HG02884 (cell line): ENCODE measurements at regions not wholly inside any gene's neighbourhood (a gene's known extent, or its start where the extent isn't known, plus 50 kb on each side); places are given as distances from the start of the nearest gene placed in this dataset.

ENCODE experiments used
- ATAC-seq: cut with Tn5 transposase; IDR thresholded peaks from one replicate; pipeline ENCODE4 v1.9.1; 2021; ENCODE audit warnings: mild to moderate bottlenecking, moderate library complexity; ENCODE audit not compliant: unreplicated experiment

- ATAC-seq, result no peak
These were observed 151.0 kb upstream of the MCHR2 start for GRCh38 chr6:100144991-100145390.

- ATAC-seq, result no peak
These were observed 144.5 kb upstream of the MCHR2 start for GRCh38 chr6:100138346-100139022.

- ATAC-seq, result no peak
These were observed 143.7 kb upstream of the MCHR2 start for GRCh38 chr6:100137759-100138158.

- no peak for ATAC-seq
These were observed 142.6 kb upstream of the MCHR2 start for GRCh38 chr6:100136590-100136989.

GRCh38 chr6:100135977-100136376 lies 142.0 kb upstream of the MCHR2 start:
- ATAC-seq, result no peak

GRCh38 chr6:100134703-100135102 lies 140.7 kb upstream of the MCHR2 start:
- no peak for ATAC-seq

GRCh38 chr6:100134297-100134696 lies 140.3 kb upstream of the MCHR2 start:
- no peak for ATAC-seq

GRCh38 chr6:100132005-100132404 lies 138.0 kb upstream of the MCHR2 start:
- ATAC-seq, result no peak

GRCh38 chr6:100130630-100131029 lies 136.6 kb upstream of the MCHR2 start:
- ATAC-seq, result no peak

- ATAC-seq, result peak; percentile 56
These were observed 132.9 kb upstream of the MCHR2 start for GRCh38 chr6:100126790-100127484.

- ATAC-seq, result no peak
These were observed 128.0 kb upstream of the MCHR2 start for GRCh38 chr6:100121854-100122609.

GRCh38 chr6:100119261-100119660 lies 125.2 kb upstream of the MCHR2 start:
- no peak for ATAC-seq

- no peak for ATAC-seq
These were observed 124.3 kb upstream of the MCHR2 start for GRCh38 chr6:100118301-100118700.

GRCh38 chr6:100117680-100118079 lies 123.7 kb upstream of the MCHR2 start:
- ATAC-seq, result no peak

- ATAC-seq, result no peak
These were observed 122.6 kb upstream of the MCHR2 start for GRCh38 chr6:100116411-100117194.

GRCh38 chr6:100115407-100116101 lies 121.5 kb upstream of the MCHR2 start:
- ATAC-seq, result no peak

- ATAC-seq, result no peak
These were observed 119.0 kb upstream of the MCHR2 start for GRCh38 chr6:100112855-100113508.

GRCh38 chr6:100105919-100106529 lies 112.0 kb upstream of the MCHR2 start:
- no peak for ATAC-seq

- ATAC-seq, result no peak
These were observed 111.1 kb upstream of the MCHR2 start for GRCh38 chr6:100105138-100105537.

- ATAC-seq, result no peak
These were observed 109.9 kb upstream of the MCHR2 start for GRCh38 chr6:100103931-100104330.
